Activated CD8-positive, alpha-beta memory T cell treated with anti-CD3 and anti-CD28 coated beads, Interleukin-2, amount 50 U/mL, for 48 hours (primary cell): ENCODE measurements at regions not wholly inside any gene's neighbourhood (a gene's known extent, or its start where the extent isn't known, plus 50 kb on each side); places are given as distances from the start of the nearest gene placed in this dataset.

ENCODE experiments used
- DNase-seq: peaks from one replicate; pipeline ENCODE4 v3.0.0-alpha.2; 2020

DNA sequence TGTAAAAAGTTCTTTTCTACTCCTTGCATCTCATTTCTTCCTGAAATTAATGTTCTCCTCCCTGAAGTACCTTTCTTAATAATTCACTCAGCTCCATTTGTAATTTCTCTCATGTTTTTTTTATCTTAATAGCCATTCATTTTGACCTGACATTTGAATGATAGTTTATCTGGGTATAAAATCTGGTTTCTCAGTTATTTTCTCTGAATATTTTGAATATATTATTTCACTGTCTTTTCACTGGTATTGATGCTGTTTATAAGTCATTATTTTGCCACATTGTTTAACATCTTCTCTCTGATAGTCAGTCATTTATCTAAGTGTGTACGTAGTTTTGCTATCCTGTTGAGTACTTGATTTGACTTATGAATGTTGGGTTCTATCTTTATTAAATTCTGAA, 68.8 kb upstream of the ARHGAP18 start:
- DNase-seq: no peak

DNA sequence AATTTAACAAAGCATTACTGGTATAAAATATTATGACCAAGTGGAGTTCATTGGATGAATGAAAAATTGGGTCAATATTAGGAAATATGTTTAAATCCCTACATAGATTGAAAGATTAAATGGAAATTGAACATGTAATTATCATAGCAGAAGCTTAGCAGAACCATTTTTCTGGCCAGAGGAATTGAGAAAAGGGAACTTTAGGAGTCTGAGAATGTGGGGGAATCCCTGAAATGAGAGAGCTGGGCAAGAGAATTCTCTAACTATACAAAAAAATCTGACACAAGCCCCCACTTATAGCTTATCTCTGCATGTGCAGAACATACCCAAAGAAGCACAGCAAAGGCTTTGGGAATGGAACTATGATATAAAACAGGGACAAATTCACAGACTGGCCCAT, 67.4 kb upstream of the ARHGAP18 start:
- DNase-seq: no peak

DNA sequence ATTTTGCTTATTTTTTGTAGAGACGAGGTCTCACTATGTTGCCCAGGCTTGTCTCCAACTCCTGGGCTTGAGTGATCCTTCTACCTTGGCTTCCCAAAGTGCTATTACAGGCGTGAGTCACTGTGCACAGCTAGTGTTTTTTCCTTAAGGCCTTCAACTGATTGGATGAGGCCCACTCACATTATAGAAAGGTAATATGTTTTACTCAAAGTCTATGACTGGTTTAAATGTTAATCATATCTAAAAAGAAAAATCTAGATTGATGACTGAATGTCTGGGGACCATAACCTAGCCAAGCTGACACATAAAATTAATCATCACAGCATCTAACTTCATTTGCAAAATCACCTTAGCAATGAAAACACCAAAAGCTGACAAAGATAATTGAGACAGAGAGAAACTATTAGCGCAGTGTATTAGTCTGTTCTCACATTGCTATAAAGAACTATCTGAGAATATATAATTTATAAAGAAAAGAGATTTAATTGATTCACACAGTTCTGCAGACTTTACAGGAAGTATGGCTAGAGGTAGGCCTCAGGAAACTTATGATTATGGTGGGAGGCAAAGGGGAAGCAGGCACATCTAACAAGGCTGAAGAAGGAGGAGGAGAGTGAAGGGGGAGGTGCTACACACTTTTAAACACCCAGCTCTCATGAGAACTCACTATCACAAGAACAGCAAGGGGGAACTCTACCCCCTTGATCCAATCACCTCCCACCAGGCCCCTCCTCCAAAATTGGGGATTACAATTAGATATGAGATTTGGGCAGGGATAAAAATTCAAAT, 66.8 kb upstream of the ARHGAP18 start:
- no peak for DNase-seq

DNA sequence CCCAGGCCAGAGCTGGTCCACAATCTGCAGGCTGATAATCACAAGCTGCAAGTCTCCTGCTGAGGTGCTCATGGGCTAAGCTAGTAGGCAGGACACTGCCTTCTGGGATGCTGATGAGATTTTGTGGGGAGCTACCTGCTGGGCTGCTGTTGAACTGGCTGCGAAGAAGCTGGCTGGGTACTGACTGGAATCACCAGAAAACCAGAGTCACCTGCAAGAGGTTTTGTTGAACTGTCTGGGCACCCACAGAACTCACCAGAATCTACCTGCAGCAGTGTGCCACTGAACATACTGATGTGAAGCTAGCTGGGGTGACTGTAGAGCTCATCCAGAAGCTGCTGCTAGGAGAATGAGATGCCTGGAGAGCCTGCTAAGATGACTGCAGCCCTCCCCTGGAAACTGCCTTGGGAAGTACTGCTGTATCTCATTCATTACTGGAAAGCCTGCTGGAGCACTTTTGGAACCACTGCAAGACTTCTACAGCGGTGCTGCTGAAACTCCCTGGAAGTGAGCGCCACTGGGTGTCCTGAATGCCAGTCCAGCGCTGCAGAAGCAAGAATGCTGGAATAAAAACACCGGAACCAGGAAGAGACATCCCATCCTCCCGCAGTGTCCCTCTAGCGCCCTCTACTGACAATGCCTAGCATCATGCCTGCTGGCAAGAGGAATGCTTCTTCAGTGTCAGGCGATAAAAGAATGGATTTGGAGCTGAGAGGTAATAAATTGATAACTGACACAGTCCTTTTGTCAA, 64.9 kb upstream of the ARHGAP18 start:
- peak; percentile 74 for DNase-seq

DNA sequence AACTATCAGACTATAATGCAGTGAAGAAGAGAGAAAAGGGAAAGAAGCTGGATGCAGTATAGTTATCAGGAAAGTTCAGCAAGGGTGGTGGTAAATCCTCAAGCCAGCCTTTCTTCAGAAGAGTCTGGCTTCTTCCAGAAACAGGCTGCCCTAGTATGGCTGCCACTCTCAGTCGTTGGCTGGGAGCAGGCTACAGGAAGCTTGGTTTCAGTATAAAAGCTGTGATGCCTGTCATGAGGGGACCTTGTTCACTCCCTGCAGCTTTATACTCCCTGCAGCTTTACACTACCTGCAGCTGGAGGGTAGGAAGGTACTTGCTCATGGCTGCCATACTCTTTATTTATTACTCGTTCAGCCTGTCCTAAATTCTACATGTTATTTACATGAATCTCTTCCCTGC, 63.3 kb upstream of the ARHGAP18 start:
- DNase-seq: no peak

DNA sequence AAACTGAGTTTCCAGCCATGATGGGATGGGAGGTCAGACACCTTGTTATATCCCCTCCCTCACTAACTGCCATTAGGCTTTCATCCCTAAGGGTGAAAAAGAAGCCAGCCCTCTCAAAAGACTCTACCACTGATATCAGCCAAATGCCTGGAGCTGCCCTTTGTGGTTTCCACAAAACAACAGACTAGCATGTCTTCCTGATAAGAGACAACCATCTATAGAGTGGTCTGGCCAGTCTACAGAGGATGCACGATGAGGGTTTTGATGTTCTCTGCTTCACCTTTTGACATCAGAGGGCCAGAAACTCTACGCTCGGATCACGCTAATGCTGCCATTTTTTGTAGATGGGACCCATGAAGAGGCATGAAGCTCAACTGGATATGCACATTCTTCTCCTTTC, 61.7 kb upstream of the ARHGAP18 start:
- DNase-seq: no peak

DNA sequence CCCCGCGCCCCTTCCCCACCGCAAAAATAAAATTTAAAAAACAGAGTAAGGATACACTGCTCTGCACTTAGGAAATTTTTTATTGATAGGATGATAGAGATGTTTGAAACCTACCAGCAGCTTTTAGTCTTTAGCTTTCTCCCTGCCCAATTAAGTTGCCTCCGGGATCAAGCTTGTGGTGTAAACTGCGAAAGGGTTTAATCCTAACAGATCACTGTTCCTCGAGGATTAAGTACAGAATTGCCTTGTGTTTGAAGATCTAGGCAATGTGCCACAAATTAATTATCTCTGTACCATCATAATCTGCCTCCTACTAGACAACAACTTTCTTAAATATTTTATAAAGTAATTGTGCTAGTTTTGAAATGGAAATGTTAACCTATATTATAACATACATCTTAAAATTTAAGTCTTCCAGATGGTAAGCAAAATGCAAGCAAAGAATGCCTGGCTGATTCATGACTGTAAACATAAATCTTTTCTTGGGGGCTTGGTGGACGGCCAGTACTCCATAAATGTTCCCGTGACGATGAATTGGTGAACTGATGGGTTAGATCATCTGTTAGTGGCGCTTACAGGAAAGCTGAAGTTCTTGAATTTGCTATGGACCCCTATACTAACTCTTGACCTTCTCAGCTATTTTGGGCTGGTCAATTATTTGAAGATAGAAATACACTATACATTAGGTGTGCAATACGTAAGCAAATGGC, 58.0 kb upstream of the ARHGAP18 start:
- no peak for DNase-seq

DNA sequence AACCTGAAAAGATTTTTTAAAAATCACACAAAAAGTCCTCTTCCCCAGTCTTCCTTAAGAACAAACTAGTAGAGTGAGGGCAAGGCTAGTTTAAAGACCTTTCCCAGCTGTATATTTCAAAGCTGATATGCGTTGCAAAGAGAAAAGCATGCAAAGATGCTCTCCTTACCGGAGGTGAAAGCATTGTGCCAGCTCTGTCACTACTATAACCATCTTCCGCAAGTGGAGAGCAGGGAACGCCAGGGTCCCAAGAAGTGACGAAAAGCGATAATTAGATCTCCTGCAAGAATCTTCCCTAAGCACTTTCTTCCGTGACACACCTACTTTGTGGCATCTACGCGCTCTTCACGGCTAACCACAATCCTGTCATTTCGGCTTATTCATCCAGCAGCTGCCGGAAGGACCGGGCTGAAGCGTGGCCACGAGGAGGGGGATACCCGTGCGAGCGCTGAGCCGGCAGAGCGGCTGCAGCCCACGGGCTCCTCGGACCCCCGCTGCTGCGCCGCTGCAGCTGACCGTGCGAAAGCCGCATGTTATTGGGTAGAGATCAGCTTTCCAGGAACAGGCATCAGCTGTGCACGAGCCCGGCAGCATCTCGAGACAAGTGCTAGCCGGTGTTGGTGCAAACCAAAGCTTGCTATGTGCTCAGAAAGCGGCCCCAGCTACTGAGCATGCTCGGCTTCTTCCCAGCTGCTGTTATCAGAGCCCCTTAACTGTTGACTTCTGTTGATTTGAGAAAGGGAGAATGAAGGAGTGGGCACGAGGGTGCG, 57.2 kb upstream of the ARHGAP18 start:
- peak; percentile 78 for DNase-seq

DNA sequence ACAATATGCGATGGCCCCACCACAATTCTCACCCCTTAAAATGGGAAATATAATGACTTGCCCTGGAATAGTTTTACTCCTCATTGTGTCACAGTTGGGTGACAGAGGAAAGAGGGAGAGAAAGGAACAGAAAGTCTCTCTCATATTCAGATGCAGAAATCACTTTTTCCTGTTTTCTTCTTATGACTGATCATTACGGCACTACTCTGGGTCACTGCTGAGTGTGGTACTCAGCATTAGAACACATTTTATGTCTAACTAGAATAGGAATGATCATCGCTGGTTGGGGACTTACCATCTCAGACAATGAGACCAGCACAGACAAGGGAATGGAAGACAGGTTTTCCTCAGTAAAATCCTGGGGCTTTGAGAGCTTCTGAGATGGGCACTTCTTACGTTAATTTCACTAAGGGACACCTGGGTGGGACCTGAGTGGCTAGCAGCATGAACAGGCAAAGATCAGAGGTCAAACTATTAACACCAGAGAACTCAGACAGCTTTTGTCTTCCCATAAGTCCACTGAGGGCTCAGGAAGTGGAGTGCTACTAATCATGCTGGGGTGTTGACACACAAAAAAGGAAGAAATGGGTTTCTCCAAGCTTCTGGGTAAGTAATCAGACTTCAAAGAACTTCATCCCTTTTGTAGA, 54.9 kb upstream of the ARHGAP18 start:
- no peak for DNase-seq

DNA sequence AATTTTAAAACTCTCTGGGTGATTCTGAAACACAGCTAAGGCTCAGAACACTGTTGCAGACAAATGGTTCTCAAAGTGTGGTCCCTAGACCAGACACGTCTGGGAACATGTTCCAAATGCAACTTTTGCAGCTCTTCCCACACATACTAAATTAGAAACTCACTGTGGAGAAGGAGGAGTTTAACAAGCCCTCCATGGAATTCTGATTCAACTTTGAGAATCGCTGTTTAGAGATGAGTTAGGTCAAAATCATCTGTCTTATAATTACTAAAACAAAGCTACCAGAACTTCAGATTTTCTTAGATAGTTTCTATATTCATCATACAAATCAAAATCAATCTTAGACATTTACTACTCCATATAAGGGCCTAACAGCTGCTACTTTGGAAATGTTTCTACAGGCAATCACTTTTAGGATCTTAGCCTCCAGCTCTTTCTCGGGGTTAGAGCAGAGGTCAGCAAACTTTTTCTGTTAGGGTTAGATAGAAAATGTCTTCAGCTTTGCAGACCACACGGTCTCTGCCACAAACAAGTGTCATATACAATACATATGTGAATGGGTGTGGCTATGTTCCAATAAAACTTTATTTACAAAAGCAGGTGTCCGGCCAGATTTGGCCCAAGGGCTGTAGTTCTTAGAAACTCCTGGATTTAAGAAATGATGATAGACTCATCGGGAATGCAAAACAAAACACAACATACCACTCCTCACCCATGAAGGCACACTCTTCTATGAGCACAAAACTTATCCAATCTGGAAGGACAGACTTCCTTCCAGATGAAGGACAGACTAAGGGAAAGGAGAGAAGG, 50.0 kb upstream of the ARHGAP18 start:
- no peak for DNase-seq
